OCI-LY1 (cell line): ENCODE measurements at regions not wholly inside any gene's neighbourhood (a gene's known extent, or its start where the extent isn't known, plus 50 kb on each side); places are given as distances from the start of the nearest gene placed in this dataset.

Experiments
- H2AFZ ChIP-seq: fragments of 200-600 bp; sonication (generic), shearing (Covaris generic); 2 replicates; pipeline ENCODE4 v1.6.0; 2014; ENCODE audit warnings: antibody characterized with exemption, mild to moderate bottlenecking, low read length
- H3F3A ChIP-seq: fragments of 200-600 bp; sonication (generic), shearing (Covaris generic); 2 replicates; pipeline ENCODE4 v1.6.0; 2014; ENCODE audit warnings: mild to moderate bottlenecking, antibody characterized with exemption, low read length, moderate library complexity; ENCODE audit not compliant: insufficient read depth
- H3K27ac ChIP-seq: fragments of 200-600 bp; sonication (generic); 2 replicates; pipeline ENCODE4 v1.5.1; 2014; ENCODE audit warnings: low read length, mixed run types, mild to moderate bottlenecking, low read depth; ENCODE audit not compliant: poor library complexity, severe bottlenecking
- H3K27me3 ChIP-seq: fragments of 200-600 bp; sonication (generic); 2 replicates; pipeline ENCODE4 v1.6.0; 2014; ENCODE audit warnings: antibody characterized with exemption, mild to moderate bottlenecking, low read length, moderate library complexity; ENCODE audit not compliant: insufficient read depth
- H3K36me3 ChIP-seq: fragments of 200-600 bp; sonication (generic); 2 replicates; pipeline ENCODE4 v1.6.1; 2014; ENCODE audit warnings: mild to moderate bottlenecking, antibody characterized with exemption, low read length, moderate library complexity, mixed read lengths; ENCODE audit not compliant: insufficient read depth
- H3K4me1 ChIP-seq: fragments of 200-600 bp; sonication (generic); 2 replicates; pipeline ENCODE4 v1.5.1; 2014; ENCODE audit warnings: mild to moderate bottlenecking, low read length, moderate library complexity; ENCODE audit not compliant: insufficient read depth, severe bottlenecking
- H3K4me2 ChIP-seq: fragments of 200-600 bp; sonication (generic), shearing (Covaris generic); 2 replicates; pipeline ENCODE4 v1.6.1; 2014; ENCODE audit warnings: low read length
- H3K4me3 ChIP-seq: fragments of 200-600 bp; sonication (generic); 2 replicates; pipeline ENCODE4 v1.5.1; 2014; ENCODE audit warnings: low read length, low read depth, mild to moderate bottlenecking, mixed read lengths; ENCODE audit not compliant: poor library complexity, severe bottlenecking
- H3K79me2 ChIP-seq: fragments of 200-600 bp; shearing (Covaris generic); 2 replicates; pipeline ENCODE4 v1.6.1; 2016; ENCODE audit warnings: mixed run types, low read length, mixed read lengths; ENCODE audit not compliant: insufficient read depth
- H3K9ac ChIP-seq: fragments of 200-600 bp; sonication (generic), shearing (Covaris generic); 2 replicates; pipeline ENCODE4 v1.6.1; 2014; ENCODE audit warnings: mild to moderate bottlenecking, low read length, mixed read lengths
- H3K9me2 ChIP-seq: fragments of 200-600 bp; sonication (generic), shearing (Covaris generic); 2 replicates; pipeline ENCODE4 v1.6.1; 2014; ENCODE audit warnings: low read depth, mild to moderate bottlenecking, low read length, mixed read lengths
- H3K9me3 ChIP-seq: fragments of 200-600 bp; shearing (Covaris generic); 2 replicates; pipeline ENCODE4 v1.6.1; 2014; ENCODE audit warnings: low read length, mixed read lengths
- H4K20me1 ChIP-seq: fragments of 200-600 bp; sonication (generic), shearing (Covaris generic); 2 replicates; pipeline ENCODE4 v1.6.0; 2016; ENCODE audit warnings: mild to moderate bottlenecking, low read length; ENCODE audit not compliant: insufficient read depth
- CTCF ChIP-seq: fragments of 200-600 bp; sonication (generic), shearing (Covaris generic); IDR thresholded peaks from 2 replicates; pipeline ENCODE4 v1.5.1; 2017; ENCODE audit warnings: mild to moderate bottlenecking, antibody characterized with exemption, low read length, moderate library complexity, mixed read lengths
- EZH2 ChIP-seq: fragments of 200-600 bp; sonication (generic), shearing (Covaris generic); IDR thresholded peaks from 2 replicates; pipeline ENCODE4 v1.8.0; 2017; ENCODE audit warnings: borderline replicate concordance, mixed run types, mild to moderate bottlenecking, antibody characterized with exemption, low read length, moderate library complexity, mixed read lengths

DNA sequence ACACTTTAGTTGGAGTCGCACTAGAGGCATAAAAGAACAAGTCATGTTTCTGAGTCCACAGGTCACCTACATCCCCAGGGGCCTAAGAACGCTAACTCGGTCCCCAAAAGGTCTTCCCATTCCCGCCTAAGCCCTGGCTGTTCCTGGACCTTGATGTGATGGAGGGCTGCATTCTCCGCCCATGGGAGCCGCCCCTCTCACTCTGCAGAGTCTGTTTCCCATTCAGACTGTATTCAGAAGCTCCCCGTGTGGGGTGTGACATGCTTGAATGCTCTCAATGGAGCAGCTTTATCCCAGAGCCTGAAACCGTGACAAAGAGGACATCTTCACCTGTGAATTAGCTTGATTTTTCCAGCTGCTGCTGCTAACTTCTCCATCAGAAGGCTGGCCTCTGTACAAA, 319.0 kb upstream of the KLHL29 start:
- H3F3A ChIP-seq, result no peaks in the 10 kb centered on the region
- no peaks in the 10 kb centered on the region for H3K27me3 ChIP-seq
- no peak overlapping the region for H3K4me2 ChIP-seq
- TF ChIP-seq EZH2, result no peak
- TF ChIP-seq CTCF, result no peak
- no peak overlapping the region for H3K27ac ChIP-seq
- no peaks in the 10 kb centered on the region for H3K9me2 ChIP-seq
- H3K79me2 ChIP-seq, result no peaks in the 10 kb centered on the region
- H4K20me1 ChIP-seq, result no peaks in the 10 kb centered on the region
- H3K36me3 ChIP-seq, result no peaks in the 10 kb centered on the region
- no peaks in the 10 kb centered on the region for H3K4me1 ChIP-seq
- H3K4me3 ChIP-seq, result no peak overlapping the region
- no peak overlapping the region for H3K9ac ChIP-seq
- no peaks in the 10 kb centered on the region for H3K9me3 ChIP-seq
- H2AFZ ChIP-seq, result no peak overlapping the region

GRCh38 chr2:23066686-23067085, 318.3 kb upstream of the KLHL29 start:
- no peaks in the 10 kb centered on the region for H3K9me2 ChIP-seq
- H3K27me3 ChIP-seq, result no peaks in the 10 kb centered on the region
- H3K9me3 ChIP-seq, result no peaks in the 10 kb centered on the region
- no peaks in the 10 kb centered on the region for H3K79me2 ChIP-seq
- H3K4me2 ChIP-seq, result no peak overlapping the region
- no peak for TF ChIP-seq CTCF
- TF ChIP-seq EZH2, result no peak
- H3K27ac ChIP-seq, result no peak overlapping the region
- no peaks in the 10 kb centered on the region for H3K36me3 ChIP-seq
- no peak overlapping the region for H3K4me3 ChIP-seq
- no peaks in the 10 kb centered on the region for H3K4me1 ChIP-seq
- H3F3A ChIP-seq, result no peaks in the 10 kb centered on the region
- H4K20me1 ChIP-seq, result no peaks in the 10 kb centered on the region
- H2AFZ ChIP-seq, result no peak overlapping the region
- no peak overlapping the region for H3K9ac ChIP-seq

DNA sequence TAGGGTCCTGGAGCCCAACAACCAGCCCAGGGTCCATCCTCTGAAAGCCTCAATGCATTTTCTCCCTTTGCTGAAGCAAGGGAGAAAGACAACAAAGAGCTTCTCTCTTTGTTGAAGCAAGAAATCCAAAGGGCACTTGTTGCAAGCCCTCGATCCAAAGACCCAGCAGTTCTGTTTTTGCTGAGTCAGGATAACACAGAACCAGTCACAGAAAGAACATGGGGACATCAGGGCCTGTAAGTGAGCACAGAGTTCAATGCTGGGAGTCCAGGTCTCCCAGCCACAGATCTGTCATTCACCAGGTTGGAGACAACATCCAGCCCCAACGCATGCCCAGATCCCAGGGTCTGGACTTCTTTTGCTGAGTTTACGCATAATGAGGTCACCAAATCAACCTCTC, 315.8 kb upstream of the KLHL29 start:
- H3K9me3 ChIP-seq, result no peaks in the 10 kb centered on the region
- H3K9ac ChIP-seq, result no peak overlapping the region
- TF ChIP-seq CTCF, result no peak
- no peak for TF ChIP-seq EZH2

More for the DNA sequence above, 315.8 kb upstream of the KLHL29 start:
- Histone ChIP-seq H3K4me2 (no peak overlapping the region), H2AFZ (no peak overlapping the region), H3K27ac (no peak overlapping the region), H3K9me2 (no peaks in the 10 kb centered on the region), H3K4me1 (no peaks in the 10 kb centered on the region), H3K27me3 (no peaks in the 10 kb centered on the region), H3K4me3 (no peak overlapping the region), H3K36me3 (no peaks in the 10 kb centered on the region), H4K20me1 (no peaks in the 10 kb centered on the region), H3K79me2 (no peaks in the 10 kb centered on the region), H3F3A (no peaks in the 10 kb centered on the region)
